IMR-90 (cell line): ENCODE measurements at regions not wholly inside any gene's neighbourhood (a gene's known extent, or its start where the extent isn't known, plus 50 kb on each side); places are given as distances from the start of the nearest gene placed in this dataset.

Experiments
- ATAC-seq: fragments of 200-7000 bp; cut with Tn5 transposase; 2 replicates; pipeline ENCODE4 v1.9.1; 2020; ENCODE audit warnings: low read depth, mild to moderate bottlenecking, moderate library complexity
- BruUV-seq: library from RNA; stranded (reverse); fragments of 400-500 nt; replicated peaks from 2 replicates; lab custom pipeline; 2021; lab: Mats Ljungman, UMichigan
- CTCF ChIA-PET: fragments of 300-600 bp; formaldehyde crosslinking; extraction: SDS; loops from one replicate; lab custom pipeline; 2021; ENCODE audit warnings: antibody characterized with exemption; lab: Yijun Ruan, JAX
- POLR2A ChIA-PET: fragments of 300-600 bp; sonication (Branson Sonifier 250); formaldehyde crosslinking; loops from one replicate; lab custom pipeline; 2022; ENCODE audit warnings: antibody characterized with exemption; ENCODE audit not compliant: unreplicated experiment; lab: Charles Lee
- DNase-seq: peaks from one replicate; pipeline ENCODE4 v3.0.0; 2013
- H2AFZ ChIP-seq: replicated peaks from 2 replicates; pipeline ENCODE3; 2013; ENCODE audit warnings: low read length, mild to moderate bottlenecking; ENCODE audit not compliant: poor library complexity
- H2AK5ac ChIP-seq: 2 replicates; pipeline ENCODE4 v1.6.1; 2013; ENCODE audit warnings: low read depth, low read length, inconsistent platforms
- H2AK9ac ChIP-seq: replicated peaks from 2 replicates; pipeline ENCODE3; 2013; ENCODE audit warnings: mild to moderate bottlenecking, low read depth, low read length, moderate library complexity; ENCODE audit not compliant: poor library complexity
- H2BK120ac ChIP-seq: 2 replicates; pipeline ENCODE4 v1.6.1; 2013; ENCODE audit warnings: low read depth, low read length, inconsistent platforms
- H2BK15ac ChIP-seq: 3 replicates; pipeline ENCODE4 v1.6.1; 2013; ENCODE audit warnings: low read depth, low read length, inconsistent platforms
- H2BK20ac ChIP-seq: 2 replicates; pipeline ENCODE4 v1.6.1; 2013; ENCODE audit warnings: low read depth, mild to moderate bottlenecking, inconsistent platforms, low read length, moderate library complexity
- H2BK5ac ChIP-seq: 2 replicates; pipeline ENCODE4 v1.6.1; 2013; ENCODE audit warnings: mild to moderate bottlenecking, low read depth, low read length, inconsistent platforms; ENCODE audit not compliant: poor library complexity, severe bottlenecking
- H3K14ac ChIP-seq: replicated peaks from 2 replicates; pipeline ENCODE4 v1.6.1; 2013; ENCODE audit warnings: low read depth, low read length, inconsistent platforms
- H3K18ac ChIP-seq: 2 replicates; pipeline ENCODE4 v1.6.1; 2013; ENCODE audit warnings: low read depth, low read length, control low read depth
- H3K23ac ChIP-seq: 2 replicates; pipeline ENCODE4 v1.6.1; 2013; ENCODE audit warnings: low read depth, low read length, inconsistent platforms
- H3K27ac ChIP-seq: 2 replicates; pipeline ENCODE4 v1.5.1; 2013; ENCODE audit warnings: mild to moderate bottlenecking, control low read depth, low read length; ENCODE audit not compliant: insufficient read depth
- H3K27me3 ChIP-seq: 2 replicates; pipeline ENCODE4 v1.6.1; 2013; ENCODE audit warnings: low read length; ENCODE audit not compliant: control insufficient read depth, insufficient read depth
- H3K36me3 ChIP-seq: 2 replicates; pipeline ENCODE4 v1.6.1; 2013; ENCODE audit warnings: low read length, mixed read lengths; ENCODE audit not compliant: control insufficient read depth, insufficient read depth
- H3K4ac ChIP-seq: 2 replicates; pipeline ENCODE4 v1.6.1; 2013; ENCODE audit warnings: low read depth, low read length, inconsistent platforms
- H3K4me1 ChIP-seq: 2 replicates; pipeline ENCODE4 v1.6.1; 2013; ENCODE audit warnings: low read length, mixed read lengths; ENCODE audit not compliant: control insufficient read depth, insufficient read depth
- H3K4me2 ChIP-seq: 2 replicates; pipeline ENCODE4 v1.6.1; 2013; ENCODE audit warnings: low read depth, mild to moderate bottlenecking, control low read depth, low read length, moderate library complexity
- H3K4me3 ChIP-seq: 2 replicates; pipeline ENCODE4 v1.5.1; 2013; ENCODE audit warnings: low read depth, mild to moderate bottlenecking, control low read depth, low read length, moderate library complexity; ENCODE audit not compliant: insufficient read depth
- H3K56ac ChIP-seq: 2 replicates; pipeline ENCODE4 v1.6.1; 2013; ENCODE audit warnings: low read length, inconsistent platforms; ENCODE audit not compliant: insufficient read depth; ENCODE audit errors: extremely low read depth
- H3K79me1 ChIP-seq, 2 experiments: 2 replicates each; pipeline ENCODE4 v1.6.1; 2013; ENCODE audit warnings: low read length in 2 of 2, inconsistent platforms in 1 of 2, low read depth in 1 of 2
- H3K9ac ChIP-seq: 2 replicates; pipeline ENCODE4 v1.6.1; 2013; ENCODE audit warnings: low read depth, low read length, control low read depth
- H3K9me1 ChIP-seq: 2 replicates; pipeline ENCODE4 v1.6.1; 2013; ENCODE audit warnings: low read length, inconsistent platforms; ENCODE audit not compliant: insufficient read depth
- H3K9me3 ChIP-seq: 2 replicates; pipeline ENCODE4 v1.6.1; 2013; ENCODE audit warnings: low read length; ENCODE audit not compliant: control insufficient read depth, insufficient read depth
- H4K20me1 ChIP-seq: 2 replicates; pipeline ENCODE4 v1.6.1; 2013; ENCODE audit warnings: low read length, inconsistent platforms; ENCODE audit not compliant: insufficient read depth
- H4K5ac ChIP-seq: 2 replicates; pipeline ENCODE4 v1.6.1; 2013; ENCODE audit warnings: mild to moderate bottlenecking, low read depth, low read length, control low read depth
- H4K8ac ChIP-seq, 2 experiments: 2 replicates each; pipeline ENCODE4 v1.6.1; 2013; ENCODE audit warnings: low read depth in 2 of 2, low read length in 2 of 2, control low read depth in 1 of 2, inconsistent platforms in 1 of 2
- H4K91ac ChIP-seq: 2 replicates; pipeline ENCODE4 v1.6.1; 2013; ENCODE audit warnings: low read depth, low read length, inconsistent platforms; ENCODE audit not compliant: insufficient read depth
- CEBPB ChIP-seq: IDR thresholded peaks from 2 replicates; pipeline ENCODE4 v1.6.1; 2012; ENCODE audit warnings: low read depth, low read length, improper control_type of control experiment
- CHD1 ChIP-seq: IDR thresholded peaks from 2 replicates; pipeline ENCODE4 v1.6.1; 2012; ENCODE audit warnings: low read depth, low read length, improper control_type of control experiment
- CTCF ChIP-seq: conservative IDR thresholded peaks from 2 replicates; pipeline ENCODE4 v1.5.1; 2012; ENCODE audit warnings: mild to moderate bottlenecking, low read depth, low read length, improper control_type of control experiment
- ELK1 ChIP-seq: fragments of 150-350 bp; IDR thresholded peaks from 2 replicates; pipeline ENCODE4 v1.6.1; 2016; ENCODE audit warnings: low read depth, mild to moderate bottlenecking, low read length, moderate library complexity, borderline replicate concordance
- FOS ChIP-seq: fragments of 150-350 bp; IDR thresholded peaks from 2 replicates; pipeline ENCODE4 v1.6.1; 2016; ENCODE audit warnings: low read depth, low read length
- MAFK ChIP-seq: IDR thresholded peaks from 2 replicates; pipeline ENCODE4 v1.6.1; 2012; ENCODE audit warnings: low read depth, low read length, improper control_type of control experiment
- MAZ ChIP-seq: IDR thresholded peaks from 2 replicates; pipeline ENCODE4 v1.6.1; 2012; ENCODE audit warnings: low read depth, mild to moderate bottlenecking, low read length, improper control_type of control experiment, moderate library complexity, borderline replicate concordance
- MXI1 ChIP-seq: IDR thresholded peaks from 2 replicates; pipeline ENCODE4 v1.6.1; 2012; ENCODE audit warnings: low read depth, mild to moderate bottlenecking, low read length, moderate library complexity, borderline replicate concordance
- POLR2A ChIP-seq: IDR thresholded peaks from 2 replicates; pipeline ENCODE4 v1.6.1; 2012; ENCODE audit warnings: mild to moderate bottlenecking, low read depth, low read length
- RAD21 ChIP-seq: IDR thresholded peaks from 2 replicates; pipeline ENCODE4 v1.6.1; 2012; ENCODE audit warnings: low read length, improper control_type of control experiment
- RFX5 ChIP-seq: IDR thresholded peaks from 2 replicates; pipeline ENCODE4 v1.8.0; 2012; ENCODE audit warnings: low read depth, mild to moderate bottlenecking, low read length, moderate library complexity
- USF2 ChIP-seq: fragments of 150-350 bp; IDR thresholded peaks from 2 replicates; pipeline ENCODE4 v1.6.1; 2017; ENCODE audit warnings: mild to moderate bottlenecking, antibody characterized with exemption, low read length, low read depth
- WGBS, 2 experiments: methylation state at CpG; one replicate each; pipeline versions ENCODE4 v1.1.5 to v1.1.7; 2013; ENCODE audit warnings: missing lambda C conversion rate in 2 of 2; ENCODE audit not compliant: insufficient read length in 1 of 2; ENCODE audit errors: extremely low coverage in 2 of 2; 5-methylcytosine and 5-hydroxymethylcytosine counted together
- dilution Hi-C: fragments of 300-500 bp; cut with HindIII; formaldehyde crosslinking; loops from one replicate; pipeline ENCODE4 v1.14.3; 2018; ENCODE audit warnings: low sequenced_read_pairs; ENCODE audit not compliant: unreplicated experiment
- in situ Hi-C: fragments of 300-500 bp; cut with MboI; formaldehyde crosslinking; loops from 3 replicates; pipeline ENCODE4 v1.14.3; 2019; ENCODE audit warnings: low sequenced_read_pairs, inconsistent platforms, mixed read lengths
- intact Hi-C: fragments of 100-400 bp; cut with micrococcal nuclease; formaldehyde crosslinking; loops from 2 replicates; pipeline ENCODE4 v1.10.0; 2022

- no peak overlapping the region for H3K27ac ChIP-seq
- ChIA-PET POLR2A (no interaction called here), CTCF (no interaction called here)
- no peak overlapping the region for H2BK20ac ChIP-seq
- no peak overlapping the region for H2AFZ ChIP-seq
- in situ Hi-C loops (no loop called here), intact Hi-C loops (no loop called here), dilution Hi-C loops (no loop called here)
- no peak overlapping the region for H3K18ac ChIP-seq
- H2BK5ac ChIP-seq: no peak overlapping the region
- no peak overlapping the region for H3K56ac ChIP-seq
- H2AK5ac ChIP-seq: no peak overlapping the region
- no peaks in the 10 kb centered on the region for H4K20me1 ChIP-seq
- H3K9ac ChIP-seq: no peak overlapping the region
- H3K23ac ChIP-seq: no peak overlapping the region
- WGBS, 2 experiments: no CpG with 5 or more reads among the region's 11 CpGs
- H3K4me2 ChIP-seq: no peak overlapping the region
- H3K14ac ChIP-seq: no peak overlapping the region
- peaks cover 8% of the 10 kb centered on the region for H3K27me3 ChIP-seq
- H3K36me3 ChIP-seq: no peaks in the 10 kb centered on the region
- ATAC-seq (no peak), DNase-seq (no peak)
- H4K91ac ChIP-seq: no peak overlapping the region
- no peaks in the 10 kb centered on the region for H3K4me1 ChIP-seq
- H4K8ac ChIP-seq: no peak overlapping the region
- no peak overlapping the region for H2BK120ac ChIP-seq
- H3K4me3 ChIP-seq: no peak overlapping the region
- H4K5ac ChIP-seq: no peak overlapping the region
- BruUV-seq: no TSS peak
- no peaks in the 10 kb centered on the region; the same call in 1 of the 2 replicates for H3K9me1 ChIP-seq
- no peaks in the 10 kb centered on the region for H3K79me1 ChIP-seq
- H2AK9ac ChIP-seq: no peak overlapping the region
- no peak for TF ChIP-seq CEBPB
- TF ChIP-seq MXI1: no peak
- no peak for TF ChIP-seq MAFK
- no peak for TF ChIP-seq MAZ
- no peak for TF ChIP-seq USF2
- TF ChIP-seq ELK1: no peak
- no peak for TF ChIP-seq RAD21
- TF ChIP-seq CTCF: no peak
- no peak for TF ChIP-seq POLR2A
- TF ChIP-seq CHD1: no peak
- no peak for TF ChIP-seq RFX5
- no peak for TF ChIP-seq FOS
- H2BK15ac ChIP-seq: no peak overlapping the region
- H3K9me3 ChIP-seq: no peaks in the 10 kb centered on the region
- H3K4ac ChIP-seq: no peak overlapping the region
Measured at GRCh38 chrX:150225756-150226155, 137.4 kb upstream of the MAMLD1 start.
